GM21447 (cell line): ENCODE measurements at regions not wholly inside any gene's neighbourhood (a gene's known extent, or its start where the extent isn't known, plus 50 kb on each side); places are given as distances from the start of the nearest gene placed in this dataset.
"Not testable (repeated sequence)": the region's sequence is repeated elsewhere in the genome, so short reads cannot be mapped to it uniquely, and the experiment has no call there.

Source experiments
- ATAC-seq: cut with Tn5 transposase; IDR thresholded peaks from one replicate; pipeline ENCODE4 v1.9.1; 2021; ENCODE audit not compliant: unreplicated experiment

- no peak for ATAC-seq
Observed at GRCh38 chrY:7681426-7681825, 769.9 kb upstream of the AMELY start.

GRCh38 chrY:7674465-7674864 lies 762.9 kb upstream of the AMELY start:
- ATAC-seq, result no peak

- no peak for ATAC-seq
Observed at GRCh38 chrY:7672796-7673195, 761.2 kb upstream of the AMELY start.

DNA sequence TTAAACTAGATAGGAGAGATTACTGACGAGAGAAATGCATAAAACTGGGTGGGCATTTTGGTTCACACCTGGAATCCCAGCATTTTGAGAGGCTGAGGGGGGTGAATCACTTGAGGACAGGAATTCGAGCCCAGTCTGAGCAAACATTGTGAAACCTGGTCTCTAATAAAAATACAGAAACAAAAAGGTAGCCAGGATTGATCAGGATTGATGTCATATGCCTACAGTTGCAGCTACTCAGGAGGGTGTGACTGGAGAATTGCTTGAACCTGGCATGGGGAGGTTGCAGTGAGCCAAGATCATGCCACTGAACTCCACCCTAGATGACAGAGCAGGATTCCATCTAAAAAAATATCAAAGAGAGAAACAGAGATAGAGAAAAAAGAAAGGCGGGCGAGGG lies 751.7 kb upstream of the AMELY start:
- no peak for ATAC-seq

DNA sequence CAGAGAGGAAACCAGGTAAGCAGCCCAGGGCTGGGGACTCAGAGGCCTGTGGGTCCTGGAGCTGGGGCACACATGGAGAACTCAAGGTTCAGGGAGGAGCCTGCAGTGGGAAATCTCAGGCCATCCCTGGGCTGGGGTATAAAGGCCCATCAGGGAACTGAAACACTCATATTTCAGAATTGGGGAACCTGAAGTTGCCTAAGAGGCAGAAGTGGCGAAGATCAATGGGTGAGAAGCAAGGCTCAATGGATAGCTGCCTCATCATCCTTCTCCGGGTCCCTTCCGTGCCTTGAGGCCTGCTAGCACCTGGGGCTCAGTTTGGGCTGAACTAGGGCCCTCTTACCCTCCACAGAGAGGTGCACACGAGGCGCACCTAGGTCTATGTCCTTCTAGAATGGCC lies 747.5 kb upstream of the AMELY start:
- ATAC-seq, result no peak

DNA sequence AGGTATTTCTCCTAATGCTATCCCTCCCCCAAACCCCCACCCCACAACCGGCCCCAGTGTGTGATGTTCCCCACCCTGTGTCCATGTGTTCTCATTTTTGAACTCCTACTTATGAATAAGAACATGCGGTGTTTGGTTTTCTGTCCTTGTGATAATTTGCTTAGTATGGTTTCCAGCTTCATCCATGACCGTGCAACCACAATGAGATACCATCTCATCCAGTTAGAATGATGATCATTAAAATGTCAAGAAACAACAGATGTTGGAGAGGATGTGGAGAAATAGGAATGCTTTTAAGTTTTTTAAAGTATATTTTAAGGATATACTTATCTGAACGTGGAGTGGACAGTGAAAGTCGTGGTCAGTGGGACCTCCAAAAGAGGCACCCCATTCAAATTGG lies 745.0 kb upstream of the AMELY start:
- ATAC-seq, result no peak

- no peak for ATAC-seq
Observed at GRCh38 chrY:7654985-7655384, 743.4 kb upstream of the AMELY start.

DNA sequence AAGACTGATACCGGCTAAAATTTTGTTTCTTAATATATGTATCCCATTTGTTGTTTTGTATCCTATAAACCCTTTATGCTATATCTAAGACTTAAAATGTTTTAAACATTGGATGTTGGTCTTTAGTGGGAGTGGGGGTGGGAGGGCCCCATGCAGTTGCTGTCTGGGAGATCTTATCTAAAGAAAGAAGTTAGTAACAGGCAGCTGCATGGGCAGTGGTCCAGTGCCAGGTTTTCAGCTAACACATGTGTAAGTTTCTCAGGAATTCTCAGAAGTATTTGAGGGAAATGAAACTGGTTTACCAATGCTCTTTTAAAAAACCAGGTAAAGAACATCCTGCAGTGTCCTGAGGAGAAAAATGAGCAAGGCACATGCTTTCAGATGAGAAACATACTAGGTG lies 738.3 kb upstream of the AMELY start:
- ATAC-seq, result not testable (repeated sequence)
